SJSA1 (cell line): ENCODE measurements at regions not wholly inside any gene's neighbourhood (a gene's known extent, or its start where the extent isn't known, plus 50 kb on each side); places are given as distances from the start of the nearest gene placed in this dataset.
"Not testable (repeated sequence)": the region's sequence is repeated elsewhere in the genome, so short reads cannot be mapped to it uniquely, and the experiment has no call there.

Source experiments
- DNase-seq, 2 experiments: peaks; one replicate each; pipeline ENCODE4 v3.0.0-alpha.2; 2015 to 2020; ENCODE audit warnings: low spot score in 2 of 2, low read depth in 1 of 2
- H3K27ac ChIP-seq: fragments of 250-450 bp; sonication (Bioruptor Pico); 2 replicates; pipeline ENCODE4 v1.5.1; 2020; ENCODE audit warnings: mild to moderate bottlenecking, moderate library complexity
- H3K27me3 ChIP-seq: fragments of 250-450 bp; sonication (Bioruptor Pico); replicated peaks from 2 replicates; pipeline ENCODE4 v1.5.1; 2020; ENCODE audit warnings: mild to moderate bottlenecking, moderate library complexity
- H3K36me3 ChIP-seq: fragments of 250-450 bp; sonication (Bioruptor Pico); 2 replicates; pipeline ENCODE4 v1.5.1; 2020; ENCODE audit warnings: mild to moderate bottlenecking
- H3K4me1 ChIP-seq: fragments of 250-450 bp; sonication (Bioruptor Pico); replicated peaks from 2 replicates; pipeline ENCODE4 v1.6.1; 2021; ENCODE audit warnings: mild to moderate bottlenecking
- H3K4me3 ChIP-seq: fragments of 250-450 bp; sonication (Bioruptor Pico); 2 replicates; pipeline ENCODE4 v1.5.1; 2020; ENCODE audit warnings: mild to moderate bottlenecking
- H3K9me3 ChIP-seq: fragments of 250-450 bp; sonication (Bioruptor Pico); replicated peaks from 2 replicates; pipeline ENCODE4 v1.5.1; 2020; ENCODE audit warnings: mild to moderate bottlenecking

DNA sequence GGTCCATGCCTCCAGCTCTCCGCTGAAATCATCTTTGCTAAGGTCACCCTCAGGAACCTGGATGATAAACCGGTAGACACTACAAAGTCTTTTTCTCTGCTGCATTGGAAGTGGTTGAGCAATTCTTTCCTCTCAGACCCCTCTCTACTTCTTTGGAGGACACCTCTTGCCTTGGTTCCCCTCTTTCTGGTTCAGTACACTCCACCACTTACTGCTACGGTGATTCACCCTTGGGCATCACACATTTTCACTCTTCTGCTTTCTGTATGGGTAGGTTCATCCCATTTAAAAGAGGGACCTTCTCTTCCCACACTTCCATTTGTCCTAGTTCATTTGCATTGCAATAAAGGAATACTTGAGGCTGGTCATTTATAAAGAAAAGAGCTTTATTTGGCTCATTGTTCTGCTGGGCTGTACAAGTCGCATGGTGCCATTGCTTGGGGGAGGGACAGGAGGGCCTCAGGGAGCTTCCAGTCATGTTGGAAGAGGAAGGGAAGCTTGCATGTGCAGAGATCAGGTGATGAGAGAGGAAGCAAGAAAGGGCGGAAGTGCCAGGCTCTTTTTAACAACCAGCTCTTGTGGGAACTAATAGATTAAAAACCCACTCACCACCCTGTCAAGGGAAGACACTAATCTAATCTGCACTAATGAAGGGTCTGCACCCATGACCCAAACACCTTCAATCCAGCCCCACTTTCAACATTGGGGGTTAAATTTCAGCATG, 149.7 kb upstream of the TMEM170B start:
- Histone ChIP-seq H3K27me3 (no peaks in the 10 kb centered on the region), H3K9me3 (no peaks in the 10 kb centered on the region; the same call in 1 of the 2 replicates), H3K36me3 (no peaks in the 10 kb centered on the region), H3K4me1 (peaks cover 45% of the 10 kb centered on the region), H3K4me3 (no peak overlapping the region), H3K27ac (no peak overlapping the region)
- DNase-seq: no peak

DNA sequence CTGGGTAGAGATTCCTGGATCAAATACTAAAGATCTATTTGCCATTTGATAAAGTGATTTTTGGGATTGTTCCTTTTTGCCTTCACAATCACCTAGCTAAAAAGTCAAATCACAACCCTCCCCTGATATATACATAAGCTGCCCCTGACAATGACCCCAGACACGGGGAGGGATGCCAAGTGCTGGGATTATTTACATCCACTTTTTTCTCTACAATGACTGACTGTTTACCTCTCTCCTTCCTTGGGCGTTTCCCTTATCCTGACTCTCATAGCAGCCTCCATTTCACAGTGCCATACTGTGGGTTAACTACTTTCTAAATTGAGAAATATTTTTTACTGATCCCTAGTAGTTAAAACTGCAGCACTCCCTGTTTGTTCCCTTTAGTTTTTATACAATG, 150.8 kb upstream of the TMEM170B start:
- no peak overlapping the region for H3K27ac ChIP-seq

GRCh38 chr6:11386323-11386722, 151.2 kb upstream of the TMEM170B start:
- H3K36me3 ChIP-seq: no peaks in the 10 kb centered on the region
- no peak overlapping the region for H3K4me3 ChIP-seq
- DNase-seq: no peak
- peaks cover 41% of the 10 kb centered on the region for H3K4me1 ChIP-seq
- no peak overlapping the region for H3K27ac ChIP-seq
- no peaks in the 10 kb centered on the region for H3K9me3 ChIP-seq
- no peaks in the 10 kb centered on the region for H3K27me3 ChIP-seq

More for the DNA sequence above, 150.8 kb upstream of the TMEM170B start:
- peaks cover 39% of the 10 kb centered on the region for H3K4me1 ChIP-seq
- no peaks in the 10 kb centered on the region for H3K36me3 ChIP-seq
- DNase-seq: no peak
- H3K27me3 ChIP-seq: no peaks in the 10 kb centered on the region
- no peak overlapping the region for H3K4me3 ChIP-seq
- no peaks in the 10 kb centered on the region; the same call in 1 of the 2 replicates for H3K9me3 ChIP-seq

DNA sequence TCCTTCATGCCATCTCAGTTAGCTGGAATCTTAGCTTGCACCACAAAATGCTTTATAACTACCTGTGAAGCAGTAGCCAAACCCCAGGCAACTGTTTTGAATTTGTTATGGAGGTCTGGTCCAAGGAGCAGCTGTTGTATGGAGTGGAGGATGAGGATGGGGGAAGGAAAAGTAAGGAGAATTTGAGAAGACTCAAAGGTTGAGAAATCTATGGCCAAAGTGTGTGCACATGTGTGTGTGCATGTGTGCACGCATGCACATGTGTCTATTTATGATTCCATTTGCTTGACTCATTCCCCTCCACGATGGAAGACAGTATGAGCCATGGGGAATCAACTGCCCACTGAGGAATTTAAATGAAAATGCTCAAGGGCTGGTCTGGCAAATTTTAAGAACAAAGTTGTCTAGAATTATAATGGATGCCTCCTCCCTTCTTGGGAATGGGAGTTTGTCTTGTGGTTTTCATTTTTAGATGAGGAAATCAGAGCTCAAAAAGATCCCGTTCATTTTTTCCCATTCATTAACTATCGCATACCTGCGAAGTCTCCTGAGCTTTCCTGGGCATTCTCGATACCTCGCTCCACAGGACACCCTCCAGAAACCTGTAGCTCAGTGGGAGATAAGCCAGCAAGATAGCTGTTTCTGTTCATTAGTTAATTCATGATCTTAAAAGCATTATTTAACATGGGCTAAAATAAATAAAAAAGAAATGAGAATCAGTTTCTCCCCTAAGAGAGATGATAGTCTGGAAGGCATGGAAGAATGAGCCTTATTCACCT, 152.3 kb upstream of the NEDD9 start:
- Histone ChIP-seq H3K4me1 (peaks cover 45% of the 10 kb centered on the region), H3K36me3 (no peaks in the 10 kb centered on the region), H3K4me3 (no peak overlapping the region), H3K27me3 (no peaks in the 10 kb centered on the region), H3K27ac (peak overlapping the region; percentile 10; the same call in 1 of the 2 replicates), H3K9me3 (no peaks in the 10 kb centered on the region)
- peak in 1 of 2 experiments; percentile 48 for DNase-seq

DNA sequence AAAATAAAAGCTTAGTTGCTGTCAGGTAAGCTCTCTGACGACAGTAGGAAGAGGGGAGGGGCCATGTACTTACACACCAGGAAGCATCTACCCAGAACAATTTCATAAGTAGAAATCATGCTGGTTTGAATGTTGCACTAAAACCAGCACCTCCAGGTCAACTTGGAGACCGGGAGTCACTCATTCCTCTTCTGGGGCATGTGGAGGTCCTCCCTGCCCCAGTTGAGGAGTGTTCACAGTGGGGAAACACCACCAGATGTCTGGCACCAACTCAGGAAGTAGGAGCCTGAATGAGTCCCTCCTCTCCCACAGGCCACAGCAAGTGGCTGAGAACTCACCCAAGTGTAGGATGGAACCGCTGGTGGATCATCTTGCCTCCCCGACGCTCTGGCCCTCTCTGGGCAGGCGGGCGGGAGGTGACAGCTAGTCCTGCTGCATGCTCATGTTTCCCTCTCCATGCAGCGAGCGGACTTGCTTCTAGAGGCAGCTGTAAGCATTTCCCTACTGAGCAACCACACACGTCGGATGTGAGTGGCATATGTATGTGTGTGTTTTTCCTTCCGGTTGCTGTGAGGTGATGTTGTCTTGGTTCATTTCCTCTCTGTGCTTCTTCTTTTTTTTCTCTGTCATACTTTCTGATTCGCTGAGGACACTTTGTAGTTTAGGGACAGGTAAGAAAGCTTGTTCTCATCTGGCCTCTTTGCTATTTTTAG, 149.5 kb upstream of the NEDD9 start:
- Histone ChIP-seq H3K36me3 (no peaks in the 10 kb centered on the region), H3K4me1 (peaks cover 34% of the 10 kb centered on the region), H3K9me3 (no peaks in the 10 kb centered on the region), H3K27ac (no peak overlapping the region), H3K4me3 (no peak overlapping the region), H3K27me3 (no peaks in the 10 kb centered on the region)
- DNase-seq: no peak

GRCh38 chr6:11380969-11381744, 148.7 kb upstream of the NEDD9 start:
- Histone ChIP-seq H3K4me1 (peaks cover 30% of the 10 kb centered on the region), H3K27ac (peak overlapping the region; percentile 34; the same call in 1 of the 2 replicates), H3K9me3 (no peaks in the 10 kb centered on the region), H3K27me3 (no peaks in the 10 kb centered on the region), H3K36me3 (no peaks in the 10 kb centered on the region), H3K4me3 (no peak overlapping the region)
- peak; percentile 61 to 86 for DNase-seq

DNA sequence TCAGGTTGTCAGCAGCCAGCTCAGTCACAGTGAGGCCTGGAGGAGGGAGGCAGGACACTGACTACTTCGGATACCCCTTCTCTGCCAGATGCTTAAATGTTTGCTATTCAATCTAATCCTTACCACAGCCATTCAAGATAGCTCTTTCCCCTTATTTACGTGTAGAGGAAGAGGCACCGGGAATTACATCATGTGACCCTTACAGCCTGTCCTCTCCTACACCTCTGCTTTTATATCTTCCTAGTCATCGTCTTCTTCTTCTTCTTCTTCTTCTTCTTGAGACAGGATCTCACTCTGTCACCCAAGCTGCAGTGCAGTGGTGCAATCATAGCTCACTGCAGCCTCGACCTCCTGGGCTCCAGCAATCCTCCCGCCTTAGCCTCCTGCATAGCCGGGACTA, 148.1 kb upstream of the NEDD9 start:
- no peak for DNase-seq
- Histone ChIP-seq H3K27me3 (no peaks in the 10 kb centered on the region), H3K4me3 (no peak overlapping the region), H3K36me3 (no peaks in the 10 kb centered on the region), H3K4me1 (peaks cover 30% of the 10 kb centered on the region), H3K9me3 (no peaks in the 10 kb centered on the region), H3K27ac (peak overlapping the region; percentile 34)

DNA sequence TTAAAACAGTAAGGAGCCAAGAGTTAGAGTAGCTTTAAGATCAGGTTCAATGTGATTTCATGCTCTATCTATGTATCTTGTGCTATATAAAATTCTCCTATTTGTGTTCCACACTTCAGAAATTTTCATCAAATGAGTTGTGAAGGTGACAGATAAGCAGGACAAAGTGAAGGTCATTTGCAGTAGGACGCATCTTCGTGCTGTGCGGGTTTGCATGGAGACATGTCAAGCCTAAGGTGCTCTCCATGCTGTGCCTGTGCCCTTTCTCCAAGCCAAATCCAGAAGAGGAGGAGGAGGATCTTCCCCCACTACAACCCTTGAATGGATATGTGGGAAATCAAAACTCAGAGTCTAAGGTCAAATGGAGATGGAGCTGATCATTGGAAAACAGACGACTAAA, 147.3 kb upstream of the NEDD9 start:
- H3K4me1 ChIP-seq: peaks cover 24% of the 10 kb centered on the region
- no peaks in the 10 kb centered on the region for H3K9me3 ChIP-seq
- H3K27me3 ChIP-seq: no peaks in the 10 kb centered on the region
- no peaks in the 10 kb centered on the region for H3K36me3 ChIP-seq
- no peak for DNase-seq
- no peak overlapping the region for H3K27ac ChIP-seq
- no peak overlapping the region for H3K4me3 ChIP-seq

- no peak for DNase-seq
- no peaks in the 10 kb centered on the region for H3K36me3 ChIP-seq
- H3K27ac ChIP-seq: no peak overlapping the region
- H3K4me3 ChIP-seq: no peak overlapping the region
- no peaks in the 10 kb centered on the region for H3K27me3 ChIP-seq
- H3K9me3 ChIP-seq: no peaks in the 10 kb centered on the region
- peaks cover 14% of the 10 kb centered on the region for H3K4me1 ChIP-seq
Observed at GRCh38 chr6:11378639-11379038, 146.2 kb upstream of the NEDD9 start.

- DNase-seq: no peak
- Histone ChIP-seq H3K9me3 (no peaks in the 10 kb centered on the region), H3K27ac (no peak overlapping the region), H3K4me1 (no peaks in the 10 kb centered on the region), H3K27me3 (no peaks in the 10 kb centered on the region), H3K4me3 (no peak overlapping the region), H3K36me3 (no peaks in the 10 kb centered on the region)
Observed at GRCh38 chr6:11374036-11375010, 141.9 kb upstream of the NEDD9 start.

DNA sequence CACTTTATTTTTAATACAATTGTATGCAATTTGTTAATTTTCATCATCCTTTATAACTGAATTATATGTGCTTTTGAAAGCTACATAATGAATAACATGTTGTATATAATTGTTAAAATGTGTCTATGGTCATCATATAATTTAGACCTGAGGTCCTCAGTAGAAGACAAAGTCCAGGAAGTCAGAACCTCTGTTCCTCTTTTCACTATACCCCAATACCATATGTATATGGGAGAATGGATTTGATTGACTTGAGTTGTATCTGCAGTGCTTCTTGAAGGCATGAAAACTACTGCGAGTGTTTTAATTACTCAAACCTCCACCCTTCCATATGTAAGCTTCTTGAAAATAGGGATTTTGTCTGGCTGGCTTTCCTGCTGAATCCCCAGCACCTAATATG, 140.7 kb upstream of the NEDD9 start:
- DNase-seq: no peak
- Histone ChIP-seq H3K9me3 (no peaks in the 10 kb centered on the region), H3K4me1 (0 out of 2 replicates have a peak, but pooled peaks cover 4% of the 10 kb centered on the region), H3K27me3 (no peaks in the 10 kb centered on the region), H3K4me3 (no peak overlapping the region), H3K36me3 (no peaks in the 10 kb centered on the region), H3K27ac (no peak overlapping the region)

- peaks cover 12% of the 10 kb centered on the region for H3K4me1 ChIP-seq
- H3K9me3 ChIP-seq, H3K27ac ChIP-seq, H3K36me3 ChIP-seq, DNase-seq, H3K4me3 ChIP-seq, H3K27me3 ChIP-seq: not testable (repeated sequence)
Observed at GRCh38 chr6:11372186-11372790, 139.8 kb upstream of the NEDD9 start.
